Upper lobe of left lung (tissue), 6 donors: ENCODE measurements at regions not wholly inside any gene's neighbourhood (a gene's known extent, or its start where the extent isn't known, plus 50 kb on each side); places are given as distances from the start of the nearest gene placed in this dataset.
"Not testable (repeated sequence)": the region's sequence is repeated elsewhere in the genome, so short reads cannot be mapped to it uniquely, and the experiment has no call there.

Source experiments
- ATAC-seq, 2 donors: fragments of 200-7000 bp; cut with Tn5 transposase; one replicate each; pipeline ENCODE4 v1.9.1; 2022; ENCODE audit warnings: mild to moderate bottlenecking in 2 of 2, moderate library complexity in 2 of 2; ENCODE audit not compliant: low FRiP score in 2 of 2
- DNase-seq, 2 donors: peaks; one replicate each; pipeline ENCODE4 v3.0.0-alpha.2; 2019 to 2020
- H3K27ac ChIP-seq, 4 donors: fragments of 200-600 bp; sonication (generic); one replicate each; pipeline ENCODE4 v1.5.1; 2016 to 2019
- H3K27me3 ChIP-seq, 4 donors: fragments of 200-600 bp; sonication (generic); one replicate each; pipeline ENCODE4 v1.5.1; 2017 to 2019
- H3K36me3 ChIP-seq, 4 donors: fragments of 200-600 bp; sonication (generic); one replicate each; pipeline ENCODE4 v1.5.1; 2016 to 2019
- H3K4me1 ChIP-seq, 4 donors: fragments of 200-600 bp; sonication (generic); one replicate each; pipeline ENCODE4 v1.5.1; 2018 to 2019
- H3K4me3 ChIP-seq, 4 donors: fragments of 200-600 bp; sonication (generic); one replicate each; pipeline ENCODE4 v1.5.1; 2017 to 2019; ENCODE audit warnings: mild to moderate bottlenecking in 2 of 4, moderate library complexity in 1 of 4
- H3K9me3 ChIP-seq, 4 donors: fragments of 200-600 bp; sonication (generic); one replicate each; pipeline ENCODE4 v1.5.1; 2018 to 2019
- CTCF ChIP-seq, 6 experiments: fragments of 450-650 bp in 4 of 6; fragments of 200-600 bp in 2 of 6; sonication (generic) in 2 of 6; IDR thresholded peaks; one replicate each; pipeline ENCODE4 v1.5.1; 2016 to 2019; ENCODE audit warnings: antibody characterized with exemption in 6 of 6
- EP300 ChIP-seq, 4 donors: sonication (generic); formaldehyde crosslinking; IDR thresholded peaks; one replicate each; pipeline ENCODE4 v1.5.1; 2017; ENCODE audit warnings: antibody characterized with exemption in 4 of 4, control low read depth in 2 of 4
- POLR2A ChIP-seq, 4 donors: fragments of 450-650 bp; IDR thresholded peaks; one replicate each; pipeline ENCODE4 v1.5.1; 2016 to 2017; ENCODE audit warnings: antibody characterized with exemption in 4 of 4, mild to moderate bottlenecking in 2 of 4
- POLR2AphosphoS5 ChIP-seq, 2 donors: sonication (generic); formaldehyde crosslinking; IDR thresholded peaks; one replicate each; pipeline ENCODE4 v1.5.1; 2017; ENCODE audit warnings: antibody characterized with exemption in 2 of 2
- WGBS, 2 donors: methylation state at CpG; one replicate each; pipeline ENCODE4 v1.1.5; 2017 to 2018; 5-methylcytosine and 5-hydroxymethylcytosine counted together
- donor health status: DM: no; HTN: no; CAD: no; lungs with moderate emphysema.
- donor health status: DM: no; HTN: yes; CAD: no; lungs with severe emphysema.

GRCh38 chr17:70947636-70948565 is 778.6 kb downstream of the KCNJ2 start:
- ATAC-seq (no peak), DNase-seq (peak in 1 of 2 donors; percentile 41)
- H3K9me3 ChIP-seq = no peaks in the 10 kb centered on the region
- no peaks in the 10 kb centered on the region for H3K4me1 ChIP-seq
- no peaks in the 10 kb centered on the region for H3K36me3 ChIP-seq
- H3K27me3 ChIP-seq = no peaks in the 10 kb centered on the region
- no peak for TF ChIP-seq CTCF (IDR thresholded peaks at IDR 0.05)
- no peak for TF ChIP-seq POLR2AphosphoS5 (IDR thresholded peaks at IDR 0.05)
- no peak overlapping the region for H3K27ac ChIP-seq
- WGBS, 2 donors = 93 to 96% methylated on average over 17 of the region's 17 CpGs
- no peak overlapping the region for H3K4me3 ChIP-seq

- not testable (repeated sequence) for H3K4me1 ChIP-seq, H3K27me3 ChIP-seq, H3K4me3 ChIP-seq, H3K27ac ChIP-seq, DNase-seq, ATAC-seq, H3K9me3 ChIP-seq, H3K36me3 ChIP-seq
- 74 to 94% methylated on average over 1 of the region's 1 CpG for WGBS, 2 donors
Measured at GRCh38 chr17:70953140-70953539, 783.8 kb downstream of the KCNJ2 start.

GRCh38 chr17:70955441-70955840 is 786.1 kb downstream of the KCNJ2 start:
- no peak for ATAC-seq
- DNase-seq = no peak
- H3K27ac ChIP-seq = no peak overlapping the region
- no peaks in the 10 kb centered on the region for H3K27me3 ChIP-seq
- 78 to 79% methylated on average over 7 of the region's 7 CpGs for WGBS, 2 donors
- H3K36me3 ChIP-seq = no peaks in the 10 kb centered on the region
- H3K4me3 ChIP-seq = no peak overlapping the region
- H3K9me3 ChIP-seq = no peaks in the 10 kb centered on the region
- TF ChIP-seq POLR2AphosphoS5 (IDR thresholded peaks at IDR 0.05) (no peak), CTCF (IDR thresholded peaks at IDR 0.05) (no peak), EP300 (IDR thresholded peaks at IDR 0.05) (no peak), POLR2A (IDR thresholded peaks at IDR 0.05) (no peak)
- no peaks in the 10 kb centered on the region for H3K4me1 ChIP-seq

- H3K9me3 ChIP-seq = no peaks in the 10 kb centered on the region
- no peak overlapping the region for H3K27ac ChIP-seq
- H3K4me3 ChIP-seq = no peak overlapping the region
- TF ChIP-seq POLR2A (IDR thresholded peaks at IDR 0.05) (no peak), EP300 (IDR thresholded peaks at IDR 0.05) (no peak), POLR2AphosphoS5 (IDR thresholded peaks at IDR 0.05) (no peak), CTCF (IDR thresholded peaks at IDR 0.05) (no peak)
- H3K4me1 ChIP-seq = no peaks in the 10 kb centered on the region
- H3K27me3 ChIP-seq = no peaks in the 10 kb centered on the region
- ATAC-seq (no peak), DNase-seq (no peak)
- 80 to 87% methylated on average over 5 of the region's 5 CpGs for WGBS, 2 donors
- H3K36me3 ChIP-seq = no peaks in the 10 kb centered on the region
Measured at GRCh38 chr17:70956726-70957125, 787.4 kb downstream of the KCNJ2 start.

- no peaks in the 10 kb centered on the region for H3K4me1 ChIP-seq
- H3K4me3 ChIP-seq = no peak overlapping the region
- 87 to 88% methylated on average over 3 of the region's 3 CpGs for WGBS, 2 donors
- H3K36me3 ChIP-seq = no peaks in the 10 kb centered on the region
- H3K27me3 ChIP-seq = no peaks in the 10 kb centered on the region
- peaks cover 0 to 5% (median 1%) of the 10 kb centered on the region in 4 donors for H3K9me3 ChIP-seq
- H3K27ac ChIP-seq = no peak overlapping the region
- ATAC-seq (no peak), DNase-seq (no peak)
- TF ChIP-seq EP300 (IDR thresholded peaks at IDR 0.05) = no peak
- TF ChIP-seq POLR2A (IDR thresholded peaks at IDR 0.05) = no peak
- no peak for TF ChIP-seq CTCF (IDR thresholded peaks at IDR 0.05)
- no peak for TF ChIP-seq POLR2AphosphoS5 (IDR thresholded peaks at IDR 0.05)
Measured at GRCh38 chr17:70961341-70961740, 792.0 kb downstream of the KCNJ2 start.
